ENCODE measurements at regions not wholly inside any gene's neighbourhood (a gene's known extent, or its start where the extent isn't known, plus 50 kb on each side); places are given as distances from the start of the nearest gene placed in this dataset.

DNA sequence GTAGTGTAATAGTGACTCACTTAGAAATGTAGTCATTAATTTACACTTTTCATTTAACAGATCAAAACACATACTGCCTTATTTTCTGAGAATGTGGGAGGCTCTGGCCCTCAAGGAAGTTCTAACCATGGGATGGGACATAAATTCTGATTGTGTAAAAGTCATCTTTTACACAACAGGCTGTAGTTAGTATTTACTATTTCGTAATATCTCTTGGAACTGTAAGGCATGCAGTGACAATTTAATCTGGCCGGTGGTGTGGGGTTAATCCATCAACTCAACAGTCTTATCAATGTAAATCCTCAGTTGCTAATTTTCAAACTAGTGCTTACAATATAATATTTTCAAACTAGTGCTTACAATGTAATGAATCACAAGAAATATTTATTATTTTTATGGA, 1599.2 kb downstream of the EFNB2 start:
- ATAC-seq = no peak

More for the DNA sequence above, 1599.2 kb downstream of the EFNB2 start:
- Histone ChIP-seq H2AFZ (no peak overlapping the region), H3K9me2 (ENCODE audit: insufficient read depth) (no peaks in the 10 kb centered on the region), H3K27ac (ENCODE audit: low read depth) (no peak overlapping the region), H3K4me1 (ENCODE audit: insufficient read depth) (no peaks in the 10 kb centered on the region), H3K27me3 (ENCODE audit: insufficient read depth) (no peaks in the 10 kb centered on the region), H3K4me3 (no peak overlapping the region), H3K79me2 (replicated peaks; ENCODE audit: insufficient read depth) (no peaks in the 10 kb centered on the region), H4K20me1 (replicated peaks; ENCODE audit: insufficient read depth) (no peaks in the 10 kb centered on the region; the same call in 1 of the 2 replicates), H3K36me3 (ENCODE audit: insufficient read depth) (no peaks in the 10 kb centered on the region), H3F3A (replicated peaks; ENCODE audit: low read depth) (no peaks in the 10 kb centered on the region), H3K4me2 (no peak overlapping the region)
- peaks cover 7% of the 10 kb centered on the region; the same call in 2 of the 3 replicates for H3K9me3 Mint-ChIP-seq
- no peak overlapping the region for H3K27ac Mint-ChIP-seq
- no peaks in the 10 kb centered on the region for H3K27me3 Mint-ChIP-seq (ENCODE audit: insufficient read depth, low read depth, poor library complexity)
- H3K36me3 Mint-ChIP-seq (ENCODE audit: low read depth) = peaks cover 4% of the 10 kb centered on the region; the same call in 1 of the 3 replicates
- no peak overlapping the region for H3K4me3 Mint-ChIP-seq
- H3K4me1 Mint-ChIP-seq = peaks cover 2% of the 10 kb centered on the region; the same call in 1 of the 3 replicates
- no peak for TF ChIP-seq CREB1 (CRISPR knock-in tag; IDR thresholded peaks at IDR 0.05; ENCODE audit: low read depth)
- no peak for TF ChIP-seq STAT1 (IDR thresholded peaks at IDR 0.05; ENCODE audit: unreplicated experiment)
- TF ChIP-seq, protein P1, sequence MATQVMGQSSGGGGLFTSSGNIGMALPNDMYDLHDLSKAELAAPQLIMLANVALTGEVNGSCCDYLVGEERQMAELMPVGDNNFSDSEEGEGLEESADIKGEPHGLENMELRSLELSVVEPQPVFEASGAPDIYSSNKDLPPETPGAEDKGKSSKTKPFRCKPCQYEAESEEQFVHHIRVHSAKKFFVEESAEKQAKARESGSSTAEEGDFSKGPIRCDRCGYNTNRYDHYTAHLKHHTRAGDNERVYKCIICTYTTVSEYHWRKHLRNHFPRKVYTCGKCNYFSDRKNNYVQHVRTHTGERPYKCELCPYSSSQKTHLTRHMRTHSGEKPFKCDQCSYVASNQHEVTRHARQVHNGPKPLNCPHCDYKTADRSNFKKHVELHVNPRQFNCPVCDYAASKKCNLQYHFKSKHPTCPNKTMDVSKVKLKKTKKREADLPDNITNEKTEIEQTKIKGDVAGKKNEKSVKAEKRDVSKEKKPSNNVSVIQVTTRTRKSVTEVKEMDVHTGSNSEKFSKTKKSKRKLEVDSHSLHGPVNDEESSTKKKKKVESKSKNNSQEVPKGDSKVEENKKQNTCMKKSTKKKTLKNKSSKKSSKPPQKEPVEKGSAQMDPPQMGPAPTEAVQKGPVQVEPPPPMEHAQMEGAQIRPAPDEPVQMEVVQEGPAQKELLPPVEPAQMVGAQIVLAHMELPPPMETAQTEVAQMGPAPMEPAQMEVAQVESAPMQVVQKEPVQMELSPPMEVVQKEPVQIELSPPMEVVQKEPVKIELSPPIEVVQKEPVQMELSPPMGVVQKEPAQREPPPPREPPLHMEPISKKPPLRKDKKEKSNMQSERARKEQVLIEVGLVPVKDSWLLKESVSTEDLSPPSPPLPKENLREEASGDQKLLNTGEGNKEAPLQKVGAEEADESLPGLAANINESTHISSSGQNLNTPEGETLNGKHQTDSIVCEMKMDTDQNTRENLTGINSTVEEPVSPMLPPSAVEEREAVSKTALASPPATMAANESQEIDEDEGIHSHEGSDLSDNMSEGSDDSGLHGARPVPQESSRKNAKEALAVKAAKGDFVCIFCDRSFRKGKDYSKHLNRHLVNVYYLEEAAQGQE (IDR thresholded peaks at IDR 0.05; ENCODE audit: unreplicated experiment) = no peak
- no peak for TF ChIP-seq EZH2phosphoT487 (IDR thresholded peaks at IDR 0.05; ENCODE audit: unreplicated experiment)
- TF ChIP-seq, protein P2, sequence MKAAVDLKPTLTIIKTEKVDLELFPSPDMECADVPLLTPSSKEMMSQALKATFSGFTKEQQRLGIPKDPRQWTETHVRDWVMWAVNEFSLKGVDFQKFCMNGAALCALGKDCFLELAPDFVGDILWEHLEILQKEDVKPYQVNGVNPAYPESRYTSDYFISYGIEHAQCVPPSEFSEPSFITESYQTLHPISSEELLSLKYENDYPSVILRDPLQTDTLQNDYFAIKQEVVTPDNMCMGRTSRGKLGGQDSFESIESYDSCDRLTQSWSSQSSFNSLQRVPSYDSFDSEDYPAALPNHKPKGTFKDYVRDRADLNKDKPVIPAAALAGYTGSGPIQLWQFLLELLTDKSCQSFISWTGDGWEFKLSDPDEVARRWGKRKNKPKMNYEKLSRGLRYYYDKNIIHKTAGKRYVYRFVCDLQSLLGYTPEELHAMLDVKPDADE (IDR thresholded peaks at IDR 0.05) = no peak
- TF ChIP-seq, protein P3, sequence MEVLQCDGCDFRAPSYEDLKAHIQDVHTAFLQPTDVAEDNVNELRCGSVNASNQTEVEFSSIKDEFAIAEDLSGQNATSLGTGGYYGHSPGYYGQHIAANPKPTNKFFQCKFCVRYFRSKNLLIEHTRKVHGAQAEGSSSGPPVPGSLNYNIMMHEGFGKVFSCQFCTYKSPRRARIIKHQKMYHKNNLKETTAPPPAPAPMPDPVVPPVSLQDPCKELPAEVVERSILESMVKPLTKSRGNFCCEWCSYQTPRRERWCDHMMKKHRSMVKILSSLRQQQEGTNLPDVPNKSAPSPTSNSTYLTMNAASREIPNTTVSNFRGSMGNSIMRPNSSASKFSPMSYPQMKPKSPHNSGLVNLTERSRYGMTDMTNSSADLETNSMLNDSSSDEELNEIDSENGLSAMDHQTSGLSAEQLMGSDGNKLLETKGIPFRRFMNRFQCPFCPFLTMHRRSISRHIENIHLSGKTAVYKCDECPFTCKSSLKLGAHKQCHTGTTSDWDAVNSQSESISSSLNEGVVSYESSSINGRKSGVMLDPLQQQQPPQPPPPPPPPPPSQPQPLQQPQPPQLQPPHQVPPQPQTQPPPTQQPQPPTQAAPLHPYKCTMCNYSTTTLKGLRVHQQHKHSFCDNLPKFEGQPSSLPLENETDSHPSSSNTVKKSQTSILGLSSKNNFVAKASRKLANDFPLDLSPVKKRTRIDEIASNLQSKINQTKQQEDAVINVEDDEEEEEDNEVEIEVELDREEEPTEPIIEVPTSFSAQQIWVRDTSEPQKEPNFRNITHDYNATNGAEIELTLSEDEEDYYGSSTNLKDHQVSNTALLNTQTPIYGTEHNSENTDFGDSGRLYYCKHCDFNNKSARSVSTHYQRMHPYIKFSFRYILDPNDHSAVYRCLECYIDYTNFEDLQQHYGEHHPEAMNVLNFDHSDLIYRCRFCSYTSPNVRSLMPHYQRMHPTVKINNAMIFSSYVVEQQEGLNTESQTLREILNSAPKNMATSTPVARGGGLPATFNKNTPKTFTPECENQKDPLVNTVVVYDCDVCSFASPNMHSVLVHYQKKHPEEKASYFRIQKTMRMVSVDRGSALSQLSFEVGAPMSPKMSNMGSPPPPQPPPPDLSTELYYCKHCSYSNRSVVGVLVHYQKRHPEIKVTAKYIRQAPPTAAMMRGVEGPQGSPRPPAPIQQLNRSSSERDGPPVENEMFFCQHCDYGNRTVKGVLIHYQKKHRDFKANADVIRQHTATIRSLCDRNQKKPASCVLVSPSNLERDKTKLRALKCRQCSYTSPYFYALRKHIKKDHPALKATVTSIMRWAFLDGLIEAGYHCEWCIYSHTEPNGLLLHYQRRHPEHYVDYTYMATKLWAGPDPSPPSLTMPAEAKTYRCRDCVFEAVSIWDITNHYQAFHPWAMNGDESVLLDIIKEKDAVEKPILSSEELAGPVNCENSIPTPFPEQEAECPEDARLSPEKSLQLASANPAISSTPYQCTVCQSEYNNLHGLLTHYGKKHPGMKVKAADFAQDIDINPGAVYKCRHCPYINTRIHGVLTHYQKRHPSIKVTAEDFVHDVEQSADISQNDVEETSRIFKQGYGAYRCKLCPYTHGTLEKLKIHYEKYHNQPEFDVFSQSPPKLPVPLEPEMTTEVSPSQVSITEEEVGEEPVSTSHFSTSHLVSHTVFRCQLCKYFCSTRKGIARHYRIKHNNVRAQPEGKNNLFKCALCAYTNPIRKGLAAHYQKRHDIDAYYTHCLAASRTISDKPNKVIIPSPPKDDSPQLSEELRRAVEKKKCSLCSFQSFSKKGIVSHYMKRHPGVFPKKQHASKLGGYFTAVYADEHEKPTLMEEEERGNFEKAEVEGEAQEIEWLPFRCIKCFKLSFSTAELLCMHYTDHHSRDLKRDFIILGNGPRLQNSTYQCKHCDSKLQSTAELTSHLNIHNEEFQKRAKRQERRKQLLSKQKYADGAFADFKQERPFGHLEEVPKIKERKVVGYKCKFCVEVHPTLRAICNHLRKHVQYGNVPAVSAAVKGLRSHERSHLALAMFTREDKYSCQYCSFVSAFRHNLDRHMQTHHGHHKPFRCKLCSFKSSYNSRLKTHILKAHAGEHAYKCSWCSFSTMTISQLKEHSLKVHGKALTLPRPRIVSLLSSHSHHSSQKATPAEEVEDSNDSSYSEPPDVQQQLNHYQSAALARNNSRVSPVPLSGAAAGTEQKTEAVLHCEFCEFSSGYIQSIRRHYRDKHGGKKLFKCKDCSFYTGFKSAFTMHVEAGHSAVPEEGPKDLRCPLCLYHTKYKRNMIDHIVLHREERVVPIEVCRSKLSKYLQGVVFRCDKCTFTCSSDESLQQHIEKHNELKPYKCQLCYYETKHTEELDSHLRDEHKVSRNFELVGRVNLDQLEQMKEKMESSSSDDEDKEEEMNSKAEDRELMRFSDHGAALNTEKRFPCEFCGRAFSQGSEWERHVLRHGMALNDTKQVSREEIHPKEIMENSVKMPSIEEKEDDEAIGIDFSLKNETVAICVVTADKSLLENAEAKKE (CRISPR knock-in tag; IDR thresholded peaks at IDR 0.05) = no peak
- TF ChIP-seq ZNF331 (CRISPR knock-in tag; IDR thresholded peaks at IDR 0.05; ENCODE audit: low read depth) = no peak
- TF ChIP-seq JUNB (IDR thresholded peaks at IDR 0.05; ENCODE audit: unreplicated experiment) = no peak
- no peak for TF ChIP-seq EZH2 (IDR thresholded peaks at IDR 0.05; ENCODE audit: low read depth, unreplicated experiment)
- TF ChIP-seq, protein P4, sequence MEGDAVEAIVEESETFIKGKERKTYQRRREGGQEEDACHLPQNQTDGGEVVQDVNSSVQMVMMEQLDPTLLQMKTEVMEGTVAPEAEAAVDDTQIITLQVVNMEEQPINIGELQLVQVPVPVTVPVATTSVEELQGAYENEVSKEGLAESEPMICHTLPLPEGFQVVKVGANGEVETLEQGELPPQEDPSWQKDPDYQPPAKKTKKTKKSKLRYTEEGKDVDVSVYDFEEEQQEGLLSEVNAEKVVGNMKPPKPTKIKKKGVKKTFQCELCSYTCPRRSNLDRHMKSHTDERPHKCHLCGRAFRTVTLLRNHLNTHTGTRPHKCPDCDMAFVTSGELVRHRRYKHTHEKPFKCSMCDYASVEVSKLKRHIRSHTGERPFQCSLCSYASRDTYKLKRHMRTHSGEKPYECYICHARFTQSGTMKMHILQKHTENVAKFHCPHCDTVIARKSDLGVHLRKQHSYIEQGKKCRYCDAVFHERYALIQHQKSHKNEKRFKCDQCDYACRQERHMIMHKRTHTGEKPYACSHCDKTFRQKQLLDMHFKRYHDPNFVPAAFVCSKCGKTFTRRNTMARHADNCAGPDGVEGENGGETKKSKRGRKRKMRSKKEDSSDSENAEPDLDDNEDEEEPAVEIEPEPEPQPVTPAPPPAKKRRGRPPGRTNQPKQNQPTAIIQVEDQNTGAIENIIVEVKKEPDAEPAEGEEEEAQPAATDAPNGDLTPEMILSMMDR (conservative IDR thresholded peaks at IDR 0.05; ENCODE audit: low read depth in 2 of 2) = no peak
- no peak for TF ChIP-seq ZNF114 (CRISPR knock-in tag; IDR thresholded peaks at IDR 0.05)
- no peak for TF ChIP-seq POLR2AphosphoS5 (IDR thresholded peaks at IDR 0.05; ENCODE audit: low read depth)
- TF ChIP-seq NANOG (IDR thresholded peaks at IDR 0.05; ENCODE audit: borderline replicate concordance) = no peak
- no peak for DNase-seq (ENCODE audit: low spot score)

All from GM23338 (cell line).